Gastrocnemius medialis (tissue), 4 donors: ENCODE measurements at regions not wholly inside any gene's neighbourhood (a gene's known extent, or its start where the extent isn't known, plus 50 kb on each side); places are given as distances from the start of the nearest gene placed in this dataset.

Experiments used
- ATAC-seq, 2 donors: fragments of 150-250 bp; one replicate each; pipeline ENCODE4 v1.9.1; 2016
- DNase-seq, 2 donors: peaks; one replicate each; pipeline ENCODE4 v3.0.0-alpha.2; 2019
- H3K27ac ChIP-seq, 4 donors: fragments of 200-600 bp; sonication (generic); 1 replicate in 1 of 4; 2 replicates in 3 of 4; pipeline ENCODE4 v1.5.1; 2016 to 2018; ENCODE audit warnings: mild to moderate bottlenecking in 2 of 4, moderate library complexity in 1 of 4
- H3K27me3 ChIP-seq, 3 donors: fragments of 200-600 bp; sonication (generic) in 2 of 3; 1 replicate in 1 of 3; 2 replicates in 2 of 3; pipeline versions ENCODE4 v1.5.1 to v1.6.0; 2016 to 2019; ENCODE audit warnings: mild to moderate bottlenecking in 1 of 3, moderate library complexity in 1 of 3
- H3K36me3 ChIP-seq, 2 donors: fragments of 200-600 bp; sonication (generic) in 1 of 2; one replicate each; pipeline ENCODE4 v1.5.1; 2017 to 2018
- H3K4me1 ChIP-seq, 2 donors: fragments of 200-600 bp; sonication (generic) in 1 of 2; one replicate each; pipeline ENCODE4 v1.5.1; 2016 to 2017; ENCODE audit warnings: mild to moderate bottlenecking in 2 of 2
- H3K4me3 ChIP-seq, 4 donors: fragments of 200-600 bp; sonication (generic) in 3 of 4; 1 replicate in 1 of 4; 2 replicates in 3 of 4; pipeline ENCODE4 v1.5.1; 2016 to 2019; ENCODE audit warnings: mild to moderate bottlenecking in 2 of 4
- H3K9me3 ChIP-seq, 3 donors: fragments of 200-600 bp; sonication (generic) in 2 of 3; 1 replicate in 1 of 3; 2 replicates in 2 of 3; pipeline ENCODE4 v1.5.1; 2016 to 2019
- CTCF ChIP-seq, 5 experiments: fragments of 450-650 bp in 3 of 5; fragments of 200-600 bp in 2 of 5; sonication (generic) in 2 of 5; IDR thresholded peaks in 4 of 5; conservative IDR thresholded peaks in 1 of 5; 1 replicate in 4 of 5; 2 replicates in 1 of 5; pipeline ENCODE4 v1.5.1; 2016 to 2019; ENCODE audit warnings: antibody characterized with exemption in 5 of 5, mild to moderate bottlenecking in 3 of 5, moderate library complexity in 3 of 5
- POLR2A ChIP-seq, 2 donors: fragments of 450-650 bp; IDR thresholded peaks; one replicate each; pipeline ENCODE4 v1.6.1; 2017; ENCODE audit warnings: antibody characterized with exemption in 2 of 2, mild to moderate bottlenecking in 2 of 2, moderate library complexity in 2 of 2
- in situ Hi-C, 4 donors: fragments of 200-750 bp; cut with MboI; loops; one replicate each; pipeline versions ENCODE4 v1.15.0 to v1.8.0; 2017; ENCODE audit warnings: low sequenced_read_pairs in 4 of 4
- intact Hi-C: fragments of 100-400 bp; cut with DNase I; formaldehyde crosslinking; loops from one replicate; pipeline ENCODE4 v1.15.1; 2023; ENCODE audit warnings: low total_unique reads

GRCh38 chr4:66225539-66225938 is 555.2 kb upstream of the EPHA5 start:
- no peak for TF ChIP-seq POLR2A (IDR thresholded peaks at IDR 0.05)
- no peak for TF ChIP-seq CTCF (IDR thresholded peaks at IDR 0.05 in 4 of 5, conservative IDR thresholded peaks at IDR 0.05 in 1 of 5)
- Histone ChIP-seq H3K36me3 (no peaks in the 10 kb centered on the region), H3K4me3 (no peak overlapping the region), H3K27ac (no peak overlapping the region), H3K27me3 (no peaks in the 10 kb centered on the region), H3K9me3 (no peaks in the 10 kb centered on the region), H3K4me1 (no peaks in the 10 kb centered on the region)
- ATAC-seq = no peak
- intact Hi-C loops (no loop called here), in situ Hi-C loops (no loop called here)
- no peak for DNase-seq

GRCh38 chr4:66223068-66223703 is 552.9 kb upstream of the EPHA5 start:
- intact Hi-C loops (no loop called here), in situ Hi-C loops (no loop called here)
- no peaks in the 10 kb centered on the region for H3K4me1 ChIP-seq
- no peaks in the 10 kb centered on the region for H3K27me3 ChIP-seq
- H3K9me3 ChIP-seq = no peaks in the 10 kb centered on the region
- DNase-seq = no peak
- no peak overlapping the region for H3K27ac ChIP-seq
- no peak for TF ChIP-seq POLR2A (IDR thresholded peaks at IDR 0.05)
- TF ChIP-seq CTCF (IDR thresholded peaks at IDR 0.05 in 4 of 5, conservative IDR thresholded peaks at IDR 0.05 in 1 of 5) = no peak
- H3K4me3 ChIP-seq = no peak overlapping the region
- no peak for ATAC-seq
- no peaks in the 10 kb centered on the region for H3K36me3 ChIP-seq

GRCh38 chr4:66219401-66219800 is 549.1 kb upstream of the EPHA5 start:
- H3K9me3 ChIP-seq = no peaks in the 10 kb centered on the region
- no peak overlapping the region for H3K4me3 ChIP-seq
- no peaks in the 10 kb centered on the region for H3K4me1 ChIP-seq
- TF ChIP-seq CTCF (IDR thresholded peaks at IDR 0.05 in 4 of 5, conservative IDR thresholded peaks at IDR 0.05 in 1 of 5) (no peak), POLR2A (IDR thresholded peaks at IDR 0.05) (no peak)
- intact Hi-C loops (no loop called here), in situ Hi-C loops (no loop called here)
- ATAC-seq (no peak), DNase-seq (no peak)
- H3K27ac ChIP-seq = no peak overlapping the region
- no peaks in the 10 kb centered on the region for H3K36me3 ChIP-seq
- H3K27me3 ChIP-seq = no peaks in the 10 kb centered on the region

- in situ Hi-C loops (no loop called here), intact Hi-C loops (no loop called here)
- H3K27ac ChIP-seq = no peak overlapping the region
- no peaks in the 10 kb centered on the region for H3K36me3 ChIP-seq
- DNase-seq (no peak), ATAC-seq (no peak)
- TF ChIP-seq POLR2A (IDR thresholded peaks at IDR 0.05) = no peak
- no peak for TF ChIP-seq CTCF (IDR thresholded peaks at IDR 0.05 in 4 of 5, conservative IDR thresholded peaks at IDR 0.05 in 1 of 5)
- H3K4me3 ChIP-seq = no peak overlapping the region
- no peaks in the 10 kb centered on the region for H3K27me3 ChIP-seq
- H3K9me3 ChIP-seq = no peaks in the 10 kb centered on the region
- no peaks in the 10 kb centered on the region for H3K4me1 ChIP-seq
Observed at GRCh38 chr4:66216252-66216651, 546.0 kb upstream of the EPHA5 start.

GRCh38 chr4:66212489-66212888 is 542.2 kb upstream of the EPHA5 start:
- no peak overlapping the region for H3K27ac ChIP-seq
- H3K36me3 ChIP-seq = no peaks in the 10 kb centered on the region
- no peaks in the 10 kb centered on the region for H3K27me3 ChIP-seq
- intact Hi-C loops (no loop called here), in situ Hi-C loops (no loop called here)
- H3K4me3 ChIP-seq = no peak overlapping the region
- H3K4me1 ChIP-seq = no peaks in the 10 kb centered on the region
- TF ChIP-seq CTCF (IDR thresholded peaks at IDR 0.05 in 4 of 5, conservative IDR thresholded peaks at IDR 0.05 in 1 of 5) (no peak), POLR2A (IDR thresholded peaks at IDR 0.05) (no peak)
- no peak for DNase-seq
- H3K9me3 ChIP-seq = no peaks in the 10 kb centered on the region
- ATAC-seq = no peak
